Adipose tissue (tissue), 3 donors: ENCODE measurements at regions not wholly inside any gene's neighbourhood (a gene's known extent, or its start where the extent isn't known, plus 50 kb on each side); places are given as distances from the start of the nearest gene placed in this dataset.

Source experiments
- H3K27ac ChIP-seq: one replicate; pipeline ENCODE4 v1.5.1; 2013; ENCODE audit warnings: low read depth, low read length
- WGBS, 3 donors: extraction: QIAGEN DNeasy Blood & Tissue Kit; methylation state at CpG; one replicate each; pipeline ENCODE4 v1.1.7; 2013; 5-methylcytosine and 5-hydroxymethylcytosine counted together
- donor health status: healthy with polysubstance abuse.
- donor health status: Bipolar disorder and iron deficiency.
- donor health status: healthy.

DNA sequence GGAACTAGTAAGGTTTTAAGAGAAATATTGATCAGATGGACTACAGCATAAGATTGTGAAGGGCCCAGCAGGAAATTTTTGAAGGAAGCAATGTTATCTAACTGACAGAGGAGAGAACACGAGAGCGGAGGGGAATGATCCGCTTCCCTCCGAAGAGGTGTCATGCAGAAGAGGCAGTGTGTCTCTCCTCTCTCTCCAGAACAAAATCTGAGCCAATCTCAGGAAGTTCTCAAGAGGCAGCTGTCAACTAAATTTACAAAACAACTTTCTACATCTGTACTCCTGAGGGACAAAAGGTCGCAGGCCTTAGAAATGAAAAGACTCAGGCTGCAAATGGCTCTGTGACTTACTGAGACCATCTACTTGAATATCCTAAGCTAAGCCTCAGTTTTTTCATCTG is 224.6 kb upstream of the CDH5 start:
- no peak overlapping the region for H3K27ac ChIP-seq
- WGBS, 3 donors = 72 to 95% (median 89%) methylated on average over 5 of the region's 5 CpGs

DNA sequence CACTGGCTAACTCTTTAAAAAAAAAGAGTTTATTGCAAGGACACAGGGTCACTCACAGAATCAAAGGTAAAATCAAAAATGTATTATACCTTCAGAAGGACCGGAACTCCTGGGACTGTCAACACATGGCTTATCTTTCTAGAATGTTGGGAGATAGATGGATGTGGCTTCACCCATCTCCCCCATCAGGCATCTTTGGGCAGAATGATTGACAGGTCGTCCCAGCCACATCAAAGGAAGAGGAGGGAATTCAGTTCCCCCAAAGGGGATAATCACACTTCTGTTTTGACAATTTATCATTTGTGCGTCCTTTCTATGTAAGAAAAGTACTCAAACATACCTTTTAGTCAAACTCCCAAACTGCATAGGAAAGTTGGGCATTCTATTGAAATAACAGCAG is 228.6 kb upstream of the CDH5 start:
- WGBS, 3 donors = 37 to 88% (median 86%) methylated on average over 3 of the region's 3 CpGs
- H3K27ac ChIP-seq = no peak overlapping the region

DNA sequence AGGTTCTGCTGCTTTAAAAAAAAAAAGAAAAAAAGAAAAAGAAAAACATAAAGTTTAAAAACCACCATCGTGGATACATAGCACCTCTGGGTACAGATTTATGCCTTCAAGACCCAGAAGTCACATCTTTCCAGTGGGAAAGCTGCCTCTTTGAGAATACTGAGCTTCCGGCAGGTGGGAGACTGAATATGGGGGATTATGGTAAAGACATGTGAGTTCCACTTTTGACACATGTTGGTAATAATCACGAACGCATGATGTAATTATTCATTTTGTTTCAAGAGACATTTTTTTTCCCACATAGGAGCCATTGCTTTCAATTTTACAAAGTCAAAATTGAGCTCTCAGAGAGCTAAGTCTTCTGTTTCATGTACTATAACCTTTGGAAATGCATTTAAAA is 229.7 kb upstream of the CDH5 start:
- 60 to 80% (median 77%) methylated on average over 4 of the region's 4 CpGs for WGBS, 3 donors
- no peak overlapping the region for H3K27ac ChIP-seq

DNA sequence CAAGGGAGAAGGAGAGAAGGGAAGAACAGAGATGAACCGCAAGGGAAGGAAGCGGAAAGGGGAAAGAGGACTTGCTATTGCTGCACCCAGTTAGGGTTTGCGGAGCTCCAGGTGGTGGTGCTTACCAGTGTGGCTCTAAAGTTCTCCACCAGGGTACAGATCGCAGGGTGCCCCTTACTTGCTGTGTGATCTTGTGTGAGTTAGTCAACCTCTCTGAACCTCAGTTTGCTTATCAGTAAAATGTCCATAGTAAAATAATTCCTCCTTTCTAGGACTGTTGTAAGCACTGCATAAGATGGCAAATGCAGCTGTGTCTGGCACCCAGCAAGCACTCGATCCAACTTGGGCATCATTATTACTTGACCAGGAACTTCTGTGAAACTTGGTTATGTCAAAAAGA is 230.7 kb upstream of the CDH5 start:
- H3K27ac ChIP-seq = no peak overlapping the region
- WGBS, 3 donors = 81 to 87% (median 87%) methylated on average over 5 of the region's 5 CpGs

DNA sequence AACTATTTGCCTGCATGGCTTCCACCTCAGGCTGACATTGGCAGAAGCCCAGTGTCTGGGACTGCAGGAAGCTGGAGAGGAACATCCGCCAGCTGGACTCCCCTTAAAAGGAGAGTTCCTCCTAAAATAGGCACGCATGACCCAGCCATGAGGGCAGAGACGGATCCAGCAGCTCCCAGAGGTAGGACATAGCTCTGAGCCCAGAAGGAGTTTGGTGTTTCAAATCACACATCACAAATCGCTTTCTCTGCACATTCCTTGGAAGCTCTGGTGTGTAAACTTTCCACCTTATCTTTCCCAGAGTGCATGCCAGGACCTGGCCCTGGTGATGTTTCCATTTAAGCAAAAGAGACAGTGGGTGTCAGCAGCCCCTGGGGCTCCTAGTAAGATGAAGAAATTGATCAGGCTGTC is 231.1 kb upstream of the CDH5 start:
- 33 to 36% (median 35%) methylated on average over 4 of the region's 4 CpGs for WGBS, 3 donors
- no peak overlapping the region for H3K27ac ChIP-seq

DNA sequence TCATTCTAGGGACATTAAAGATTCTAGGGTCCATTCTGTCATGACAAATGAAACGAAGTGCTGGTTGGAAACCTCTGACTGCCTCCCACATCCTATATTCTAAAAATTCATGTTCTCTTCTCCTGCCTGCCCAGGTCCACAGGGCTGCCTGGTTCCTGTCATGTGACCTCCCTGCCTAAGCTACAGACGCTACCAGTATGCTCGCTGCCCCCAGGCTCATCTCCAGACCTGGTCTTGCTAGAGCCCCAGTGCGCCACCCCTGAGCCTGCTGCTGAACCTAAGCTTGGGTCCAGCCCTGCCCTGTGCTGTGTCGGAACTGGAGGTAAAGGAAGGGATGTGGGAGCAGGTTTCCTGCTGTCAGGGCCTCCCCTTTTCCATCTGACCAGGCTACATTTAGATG is 231.6 kb upstream of the CDH5 start:
- H3K27ac ChIP-seq = no peak overlapping the region
- WGBS, 3 donors = 46 to 71% (median 60%) methylated on average over 5 of the region's 5 CpGs

DNA sequence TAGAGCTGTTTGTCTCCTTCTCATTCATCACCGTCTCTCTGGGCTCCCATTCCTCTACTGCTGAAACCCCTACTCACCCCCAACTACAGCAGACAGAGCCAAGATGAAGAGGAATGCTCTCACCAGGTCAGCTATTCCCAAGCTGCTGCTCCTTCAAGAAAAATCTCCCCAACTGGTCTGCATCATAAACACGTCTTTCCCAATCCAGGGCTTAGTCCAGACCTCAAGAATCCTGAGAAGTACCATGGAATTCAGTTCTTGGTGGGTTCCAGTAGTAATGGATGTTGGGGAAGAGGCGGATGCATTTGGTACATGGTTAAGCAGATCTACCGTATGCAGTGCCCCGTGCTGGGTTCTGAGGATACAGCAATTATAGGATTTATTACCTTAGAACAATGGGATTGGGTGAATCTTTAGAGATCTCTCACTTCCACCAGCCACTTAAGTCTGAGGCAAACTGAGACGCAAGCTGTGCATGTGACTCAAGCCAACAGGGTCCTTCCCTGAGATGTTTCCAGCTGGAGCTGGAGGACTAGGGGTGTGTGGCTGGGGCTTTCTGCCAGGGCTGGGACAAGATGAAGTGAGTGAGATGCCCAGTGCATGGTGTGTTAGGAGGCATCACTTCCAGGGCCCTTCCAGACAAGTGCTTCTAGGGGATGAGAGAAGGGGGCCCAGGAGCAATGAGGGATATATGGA is 232.7 kb upstream of the CDH5 start:
- no peak overlapping the region for H3K27ac ChIP-seq
- 74 to 92% (median 88%) methylated on average over 6 of the region's 6 CpGs for WGBS, 3 donors

DNA sequence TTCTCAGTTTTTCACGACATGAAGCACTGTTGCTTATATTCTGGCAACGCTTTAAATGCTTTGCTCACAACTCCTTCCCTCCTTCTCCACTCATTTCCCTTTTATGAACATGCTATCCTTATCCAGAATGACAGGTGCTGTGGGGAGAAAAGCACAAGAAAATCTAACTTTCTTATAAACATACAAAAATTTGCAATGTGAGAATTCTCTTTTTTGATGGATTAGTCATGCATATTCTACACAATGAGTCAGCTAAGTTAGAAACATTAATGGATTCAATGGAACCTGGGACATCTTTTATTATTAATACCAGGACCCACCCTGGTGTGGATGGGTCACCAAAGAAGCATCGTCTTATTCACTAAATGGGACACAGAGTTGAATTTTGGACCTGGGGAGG is 234.6 kb upstream of the CDH5 start:
- 68 to 90% (median 78%) methylated on average over 3 of the region's 3 CpGs for WGBS, 3 donors

DNA sequence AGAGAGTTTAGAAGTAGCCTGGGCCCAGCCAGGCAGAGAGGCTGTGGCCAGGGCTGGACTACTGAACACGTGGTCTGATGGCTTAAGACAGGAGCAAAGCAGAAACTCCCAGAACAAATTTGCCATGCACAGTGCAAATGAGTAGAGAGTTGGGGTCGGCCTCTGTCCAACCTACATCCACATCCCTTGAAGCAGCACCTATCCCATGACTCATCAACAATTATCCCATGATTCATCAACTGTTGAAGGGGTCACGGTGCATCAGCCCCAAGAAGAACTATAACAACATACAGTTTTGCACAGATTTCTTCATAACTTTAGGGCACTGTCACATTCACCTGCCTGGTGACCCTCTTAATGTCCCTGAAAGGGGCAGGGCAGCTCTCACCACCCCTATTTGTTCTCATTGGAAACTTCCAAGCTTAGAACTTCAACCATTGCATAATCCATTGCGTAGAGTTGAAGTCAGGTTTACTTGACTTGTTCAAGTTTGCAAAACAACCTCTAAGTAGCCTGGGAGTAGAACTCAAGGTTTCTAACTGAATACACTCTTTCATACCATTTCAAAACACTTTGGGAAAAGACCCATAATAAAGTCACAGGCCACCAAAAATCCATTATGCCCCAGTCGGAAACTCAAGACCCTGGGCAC is 235.2 kb upstream of the CDH5 start:
- WGBS, 3 donors = 69 to 91% (median 87%) methylated on average over 5 of the region's 5 CpGs
- H3K27ac ChIP-seq = no peak overlapping the region

More for the DNA sequence above, 234.6 kb upstream of the CDH5 start:
- no peak overlapping the region for H3K27ac ChIP-seq

DNA sequence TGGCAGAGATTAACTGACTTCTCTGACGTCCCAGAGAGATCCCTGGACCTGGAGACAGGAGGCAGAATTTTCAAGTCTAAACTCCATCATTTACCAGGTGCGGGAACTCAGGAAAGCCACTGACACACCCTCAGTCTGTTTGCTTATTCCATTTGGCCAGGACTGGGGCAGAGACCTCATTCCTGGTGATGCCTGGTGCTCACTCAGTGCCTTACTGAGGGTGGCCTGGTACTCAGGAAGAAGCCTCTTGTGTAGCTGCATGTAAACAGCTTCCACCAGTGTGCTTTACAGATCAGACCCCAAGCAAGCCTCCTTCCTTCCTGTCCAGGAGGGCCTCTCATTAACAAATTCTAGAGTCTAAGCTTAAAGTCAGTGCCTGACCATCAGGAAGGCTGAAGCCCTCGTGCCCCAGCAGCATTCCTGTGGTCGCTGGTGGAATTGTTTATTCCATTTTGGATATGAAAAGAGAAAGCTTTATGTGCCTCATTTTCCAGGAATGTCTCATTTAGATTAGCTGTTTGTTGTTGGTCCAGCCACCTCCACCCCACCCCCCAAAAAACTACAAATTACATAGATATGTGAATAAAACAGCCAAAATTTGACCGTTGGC is 236.1 kb upstream of the CDH5 start:
- no peak overlapping the region for H3K27ac ChIP-seq
- 52 to 85% (median 72%) methylated on average over 5 of the region's 5 CpGs for WGBS, 3 donors

DNA sequence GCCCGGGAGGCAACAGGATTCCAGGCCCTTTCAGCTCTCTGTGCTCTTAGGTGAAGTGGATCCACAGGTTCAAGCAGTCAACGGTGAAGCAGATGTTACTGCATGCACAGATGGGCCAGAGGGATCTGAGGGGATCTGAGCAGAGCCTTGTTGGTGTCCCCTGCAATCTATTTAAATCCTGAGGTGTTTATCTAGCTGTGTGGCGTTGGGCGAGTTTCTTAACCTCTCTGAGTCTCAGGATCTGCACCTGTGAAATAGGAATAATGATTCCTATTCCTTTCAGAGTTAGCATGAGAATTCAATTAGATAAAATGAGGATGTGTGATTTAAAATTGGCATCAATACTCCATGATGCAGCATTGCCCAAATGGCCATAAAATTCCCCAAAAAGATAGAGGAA is 237.3 kb upstream of the CDH5 start:
- 60 to 94% (median 88%) methylated on average over 4 of the region's 4 CpGs for WGBS, 3 donors
- no peak overlapping the region for H3K27ac ChIP-seq

DNA sequence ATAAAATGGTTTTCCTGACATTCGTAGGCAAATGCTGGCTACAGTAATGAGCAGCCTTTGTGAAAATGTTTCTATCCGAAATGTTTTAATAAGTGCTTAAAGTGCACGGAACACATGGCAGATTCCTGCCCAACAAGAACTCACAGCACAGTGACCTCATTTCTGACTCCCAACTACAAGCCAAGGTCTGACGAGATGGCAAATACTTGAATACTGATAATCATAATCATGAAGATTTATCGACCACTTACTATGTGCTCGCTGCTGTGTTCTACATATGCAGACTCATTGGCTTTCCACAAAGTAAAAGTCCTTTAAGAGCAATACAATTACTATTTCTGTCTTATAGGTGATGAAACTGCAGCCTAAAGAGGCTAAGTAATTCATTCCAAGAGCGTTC is 238.1 kb upstream of the CDH5 start:
- 59 to 81% (median 68%) methylated on average over 7 of the region's 7 CpGs for WGBS, 3 donors
- H3K27ac ChIP-seq = no peak overlapping the region

DNA sequence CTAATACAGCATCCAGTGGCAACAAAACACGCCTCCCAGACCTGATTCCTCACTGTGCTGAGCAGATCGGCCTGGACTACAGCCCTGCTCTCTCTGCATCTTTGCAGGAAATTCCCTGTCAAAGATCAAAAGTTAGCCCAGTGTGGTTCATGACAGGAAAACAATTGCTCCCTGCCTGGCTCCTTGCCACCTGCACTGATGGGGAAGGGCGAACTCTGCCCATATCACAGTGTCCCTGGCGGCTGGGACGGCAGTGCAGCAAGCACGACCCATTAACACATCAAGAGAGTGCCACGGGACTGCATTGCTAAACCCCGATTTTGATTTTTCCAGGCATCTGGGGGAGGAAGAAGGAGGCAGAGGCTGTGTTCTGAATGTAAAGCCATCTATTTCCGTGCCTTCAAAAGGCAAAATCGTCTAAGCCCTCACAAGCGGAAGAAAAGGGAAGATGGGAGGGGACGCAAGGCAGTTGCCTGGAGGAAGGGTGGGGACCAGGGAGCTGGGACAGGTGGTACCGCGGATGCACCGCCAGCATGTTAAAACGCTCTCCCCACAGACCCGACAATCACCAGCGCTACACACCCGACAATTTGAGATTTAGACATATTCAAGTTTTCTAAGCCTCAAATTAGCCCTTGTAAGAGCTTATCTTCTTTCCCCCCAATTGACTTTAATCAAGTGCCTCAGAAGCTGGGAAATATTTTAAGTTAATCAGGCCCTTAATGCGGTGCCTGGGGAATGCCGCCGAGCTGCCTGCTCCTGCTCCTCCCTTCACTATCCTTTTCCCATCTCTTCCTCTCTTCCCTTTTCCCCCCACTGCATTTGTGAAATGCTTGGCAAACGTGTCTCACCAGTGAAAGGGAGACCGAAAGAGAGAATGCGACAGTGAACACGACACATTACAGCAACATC is 238.8 kb upstream of the CDH5 start:
- H3K27ac ChIP-seq = no peak overlapping the region
- WGBS, 3 donors = 21 to 29% (median 24%) methylated on average over 26 of the region's 26 CpGs

DNA sequence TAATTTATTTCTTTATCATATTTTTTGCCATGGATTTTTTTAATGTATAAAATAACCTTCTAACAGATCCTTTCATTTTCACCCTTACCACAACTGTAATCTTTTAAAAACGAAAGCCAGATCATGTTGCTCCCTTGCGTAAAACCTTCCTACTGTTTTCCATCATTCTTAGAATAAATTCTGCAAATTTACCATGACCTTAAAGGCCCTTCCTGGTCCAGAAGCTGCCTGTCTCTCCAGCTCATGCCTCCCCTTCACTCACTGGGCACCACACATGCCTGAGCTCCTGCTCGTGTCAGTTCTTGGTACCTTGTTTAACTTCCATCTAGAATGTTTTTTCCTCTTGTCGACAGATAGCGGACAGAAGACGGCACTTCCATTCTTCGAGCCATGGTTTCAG is 245.0 kb upstream of the CDH5 start:
- WGBS, 3 donors = 65 to 90% (median 82%) methylated on average over 7 of the region's 7 CpGs

DNA sequence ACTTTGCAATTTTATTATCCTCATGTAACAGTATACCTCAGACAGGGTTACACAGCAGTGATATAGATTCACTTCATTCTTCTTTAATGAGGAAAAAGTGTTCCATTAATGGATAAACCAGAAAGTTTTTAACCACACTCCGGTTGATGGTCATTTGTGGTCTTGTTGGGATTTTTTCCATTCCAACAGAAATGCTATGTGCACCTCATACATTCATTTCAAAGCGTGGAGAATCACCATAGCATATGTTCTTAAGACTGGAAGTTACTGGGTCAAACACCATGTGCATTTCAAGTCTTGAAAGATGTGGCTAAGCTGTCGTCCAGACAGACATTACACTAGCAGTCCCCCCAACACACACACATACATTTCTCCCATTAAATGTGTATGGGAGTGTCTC is 245.8 kb upstream of the CDH5 start:
- WGBS, 3 donors = 59 to 83% (median 76%) methylated on average over 3 of the region's 3 CpGs
- no peak overlapping the region for H3K27ac ChIP-seq

More for the DNA sequence above, 245.0 kb upstream of the CDH5 start:
- no peak overlapping the region for H3K27ac ChIP-seq

DNA sequence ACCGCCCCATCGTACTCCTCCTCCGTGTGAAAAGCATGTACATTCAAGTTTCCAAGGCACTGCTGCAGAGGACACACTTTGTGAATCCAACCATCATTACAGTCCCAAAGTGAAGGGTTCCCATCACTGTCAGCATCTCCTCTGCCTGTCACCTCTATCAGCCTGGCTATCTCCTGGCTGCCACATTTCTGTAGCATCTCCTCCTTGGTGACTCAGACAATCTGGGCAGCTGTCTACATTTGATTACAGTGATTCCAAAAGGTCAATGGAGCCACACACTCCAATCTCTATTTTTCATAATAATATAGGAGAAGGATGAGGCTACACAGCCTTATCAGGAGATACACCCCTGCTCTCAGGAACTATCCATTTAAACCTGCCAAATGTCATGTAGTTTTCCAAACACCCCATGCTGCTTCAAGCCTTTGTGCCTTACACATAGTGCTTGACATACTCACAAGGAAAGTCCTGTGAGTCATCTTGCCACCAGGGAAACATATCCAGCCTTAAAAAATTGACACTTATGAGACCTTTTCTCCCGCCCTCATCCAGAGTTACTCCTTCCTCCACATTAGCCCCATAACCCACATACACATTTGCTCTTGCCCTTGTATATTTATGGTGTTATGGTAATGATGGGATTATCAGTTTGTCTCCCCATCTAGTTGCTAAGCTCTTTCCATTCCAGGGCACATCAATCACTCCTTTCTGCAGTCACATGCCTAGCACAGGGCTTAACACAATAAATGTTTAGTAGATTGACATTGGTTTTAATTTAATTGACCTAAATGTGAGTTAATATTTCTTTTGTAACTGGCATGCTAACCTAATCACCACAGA is 250.1 kb upstream of the CDH5 start:
- H3K27ac ChIP-seq = no peak overlapping the region
- WGBS, 3 donors = 84 to 95% (median 85%) methylated on average over 4 of the region's 4 CpGs

DNA sequence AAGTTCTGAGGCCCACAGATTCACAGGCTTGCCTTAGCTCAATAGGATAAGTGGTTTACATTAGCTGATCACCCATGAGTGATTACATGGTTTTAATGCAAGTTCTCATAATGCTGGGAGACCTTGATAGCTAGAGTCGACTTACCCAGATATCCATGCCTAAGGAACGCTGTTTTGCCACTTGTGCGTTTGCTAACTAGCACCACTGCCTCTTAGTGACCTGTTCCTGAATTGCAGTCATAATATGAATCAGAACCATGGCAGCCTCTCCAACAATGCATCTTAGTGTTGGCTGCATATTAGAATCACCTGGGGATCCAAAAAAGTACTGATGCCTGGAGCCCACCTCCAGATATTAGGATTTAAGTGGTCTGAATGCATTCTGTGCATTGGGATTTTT is 251.1 kb upstream of the CDH5 start:
- no peak overlapping the region for H3K27ac ChIP-seq
- 55 to 81% (median 77%) methylated on average over 3 of the region's 3 CpGs for WGBS, 3 donors

DNA sequence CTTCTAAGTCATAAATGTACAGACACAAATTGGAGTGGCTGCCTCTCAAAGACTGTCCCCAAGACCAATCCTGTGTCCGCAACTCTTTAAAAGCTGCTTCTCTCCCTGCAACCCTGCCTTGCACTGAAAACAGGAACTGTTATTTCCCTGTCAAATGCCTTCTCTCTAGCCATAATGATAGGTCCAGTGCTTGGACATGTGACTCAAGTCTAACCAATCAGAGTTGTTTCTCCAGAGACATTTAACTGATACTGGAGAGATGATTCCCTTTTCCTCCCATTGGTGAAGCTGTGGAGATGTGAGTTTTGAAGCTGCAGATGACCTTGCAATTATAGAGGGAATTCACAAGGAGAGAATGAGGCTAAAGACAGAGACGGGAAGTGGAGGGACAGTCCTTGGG is 253.3 kb upstream of the CDH5 start:
- 66 to 92% (median 92%) methylated on average over 2 of the region's 2 CpGs for WGBS, 3 donors
- H3K27ac ChIP-seq = no peak overlapping the region
